Right atrium auricular region (tissue), 2 donors: ENCODE measurements at regions not wholly inside any gene's neighbourhood (a gene's known extent, or its start where the extent isn't known, plus 50 kb on each side); places are given as distances from the start of the nearest gene placed in this dataset.

ENCODE experiments used
- DNase-seq: peaks from one replicate; pipeline ENCODE4 v3.0.0-alpha.2; 2019; ENCODE audit warnings: low spot score
- H3K27ac ChIP-seq, 2 donors: fragments of 200-600 bp; sonication (generic); 1 replicate in 1 of 2; 2 replicates in 1 of 2; pipeline ENCODE4 v1.5.1; 2016 to 2019
- H3K27me3 ChIP-seq, 2 donors: fragments of 200-600 bp; sonication (generic); one replicate each; pipeline versions ENCODE4 v1.5.1 to v1.6.0; 2017 to 2019
- H3K36me3 ChIP-seq: fragments of 200-600 bp; sonication (generic); one replicate; pipeline ENCODE4 v1.5.1; 2016
- H3K4me1 ChIP-seq, 2 donors: fragments of 200-600 bp; sonication (generic); one replicate each; pipeline versions ENCODE4 v1.5.1 to v1.6.0; 2017 to 2019
- H3K4me3 ChIP-seq, 2 donors: fragments of 200-600 bp; sonication (generic); 1 replicate in 1 of 2; 2 replicates in 1 of 2; pipeline ENCODE4 v1.5.1; 2017 to 2019; ENCODE audit warnings: mild to moderate bottlenecking in 1 of 2, moderate library complexity in 1 of 2
- H3K9me3 ChIP-seq, 2 donors: fragments of 200-600 bp; sonication (generic); one replicate each; pipeline ENCODE4 v1.5.1; 2019
- TF ChIP-seq, protein P1 (sequence below), 2 donors: fragments of 200-600 bp; sonication (generic); IDR thresholded peaks; one replicate each; pipeline ENCODE4 v1.5.1; 2019; ENCODE audit warnings: antibody characterized with exemption in 2 of 2

DNA sequence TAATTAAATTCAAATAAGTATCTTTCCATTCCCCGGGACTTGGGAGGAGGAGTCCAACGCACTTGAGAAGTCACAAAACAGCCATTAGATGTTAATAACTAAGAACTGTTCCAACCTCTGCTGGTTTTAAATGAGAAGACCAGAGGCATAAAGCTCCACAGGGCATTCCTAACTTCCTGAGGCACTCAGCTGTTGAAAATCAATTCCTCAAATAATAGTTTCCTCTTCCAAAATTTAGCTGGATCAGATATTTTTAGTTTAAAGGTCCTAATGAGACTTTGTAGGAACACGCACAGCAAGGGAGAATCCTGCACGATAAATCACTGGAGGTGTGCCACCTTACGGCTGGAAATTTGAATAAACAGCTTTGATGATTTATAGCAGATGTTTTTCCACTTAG is 504.3 kb upstream of the ZFP42 start:
- Histone ChIP-seq H3K36me3 (no peaks in the 10 kb centered on the region), H3K27ac (no peak overlapping the region), H3K4me1 (no peaks in the 10 kb centered on the region), H3K9me3 (no peaks in the 10 kb centered on the region), H3K27me3 (no peaks in the 10 kb centered on the region), H3K4me3 (no peak overlapping the region)
- DNase-seq: no peak
- TF ChIP-seq, protein P1, sequence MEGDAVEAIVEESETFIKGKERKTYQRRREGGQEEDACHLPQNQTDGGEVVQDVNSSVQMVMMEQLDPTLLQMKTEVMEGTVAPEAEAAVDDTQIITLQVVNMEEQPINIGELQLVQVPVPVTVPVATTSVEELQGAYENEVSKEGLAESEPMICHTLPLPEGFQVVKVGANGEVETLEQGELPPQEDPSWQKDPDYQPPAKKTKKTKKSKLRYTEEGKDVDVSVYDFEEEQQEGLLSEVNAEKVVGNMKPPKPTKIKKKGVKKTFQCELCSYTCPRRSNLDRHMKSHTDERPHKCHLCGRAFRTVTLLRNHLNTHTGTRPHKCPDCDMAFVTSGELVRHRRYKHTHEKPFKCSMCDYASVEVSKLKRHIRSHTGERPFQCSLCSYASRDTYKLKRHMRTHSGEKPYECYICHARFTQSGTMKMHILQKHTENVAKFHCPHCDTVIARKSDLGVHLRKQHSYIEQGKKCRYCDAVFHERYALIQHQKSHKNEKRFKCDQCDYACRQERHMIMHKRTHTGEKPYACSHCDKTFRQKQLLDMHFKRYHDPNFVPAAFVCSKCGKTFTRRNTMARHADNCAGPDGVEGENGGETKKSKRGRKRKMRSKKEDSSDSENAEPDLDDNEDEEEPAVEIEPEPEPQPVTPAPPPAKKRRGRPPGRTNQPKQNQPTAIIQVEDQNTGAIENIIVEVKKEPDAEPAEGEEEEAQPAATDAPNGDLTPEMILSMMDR (IDR thresholded peaks at IDR 0.05): no peak

DNA sequence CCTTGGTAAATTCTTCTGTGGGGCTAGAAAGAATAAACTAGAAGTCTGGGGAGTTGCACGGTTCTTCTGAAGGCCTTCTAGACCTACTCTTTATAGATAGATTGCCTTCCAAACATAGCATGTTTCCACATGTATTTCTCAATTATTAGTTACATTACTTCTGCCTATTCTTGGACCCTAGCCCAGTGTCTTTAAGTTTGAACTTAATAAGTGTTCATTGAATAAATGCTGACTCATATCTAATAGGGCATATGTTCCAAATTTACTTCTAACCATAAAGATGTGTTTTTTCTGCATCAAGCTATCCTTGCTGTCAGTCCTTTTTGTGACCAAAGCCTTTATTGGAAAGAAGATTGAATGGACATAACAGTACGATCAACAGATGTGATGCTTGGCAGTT is 503.6 kb upstream of the ZFP42 start:
- H3K9me3 ChIP-seq: no peaks in the 10 kb centered on the region
- no peak overlapping the region for H3K27ac ChIP-seq
- no peaks in the 10 kb centered on the region for H3K36me3 ChIP-seq
- TF ChIP-seq, protein P1 (IDR thresholded peaks at IDR 0.05): no peak
- no peak overlapping the region for H3K4me3 ChIP-seq
- H3K27me3 ChIP-seq: no peaks in the 10 kb centered on the region
- no peaks in the 10 kb centered on the region for H3K4me1 ChIP-seq
- no peak for DNase-seq

DNA sequence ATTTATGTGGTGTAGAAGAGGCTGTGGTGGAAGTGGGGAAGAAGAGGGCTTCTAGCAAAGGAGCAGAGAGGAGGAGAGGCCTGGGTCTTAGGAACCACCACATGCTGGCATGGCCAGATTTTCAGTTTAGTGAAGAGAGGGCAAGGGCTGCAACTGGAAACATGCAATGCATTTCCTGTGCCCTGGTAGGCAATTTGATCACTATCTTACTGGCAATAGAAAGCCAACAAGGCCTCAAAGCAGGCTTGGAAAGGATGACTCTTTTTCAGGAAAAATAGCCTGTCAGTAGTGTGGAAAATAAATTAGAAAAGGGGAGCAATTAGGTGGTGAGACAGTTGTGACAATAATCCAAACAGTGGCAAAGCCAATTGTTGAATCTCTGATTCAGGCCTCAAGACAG is 501.9 kb upstream of the ZFP42 start:
- Histone ChIP-seq H3K4me1 (no peaks in the 10 kb centered on the region), H3K27ac (no peak overlapping the region), H3K9me3 (no peaks in the 10 kb centered on the region), H3K27me3 (no peaks in the 10 kb centered on the region), H3K36me3 (no peaks in the 10 kb centered on the region), H3K4me3 (no peak overlapping the region)
- TF ChIP-seq, protein P1 (IDR thresholded peaks at IDR 0.05): no peak
- DNase-seq: no peak

DNA sequence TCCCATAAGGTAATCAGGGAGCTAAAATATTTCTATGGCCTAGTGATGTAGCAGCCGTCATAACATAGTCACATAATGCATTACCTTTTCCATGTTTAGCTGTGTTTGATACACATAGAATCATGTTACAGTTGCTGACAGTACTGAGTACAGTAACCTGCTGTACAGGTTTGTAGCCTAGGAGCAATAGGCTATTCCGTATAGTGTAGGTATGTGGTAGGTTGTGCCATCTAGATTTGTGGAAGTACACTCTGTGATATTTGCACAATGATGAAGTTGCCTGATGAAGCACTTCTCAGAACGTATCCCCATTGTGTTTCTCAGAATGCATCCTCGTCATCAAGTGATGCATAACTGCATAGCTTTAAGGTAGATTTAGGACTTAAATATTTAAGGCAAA is 495.6 kb upstream of the ZFP42 start:
- TF ChIP-seq, protein P1 (IDR thresholded peaks at IDR 0.05): no peak
- no peaks in the 10 kb centered on the region for H3K36me3 ChIP-seq
- no peak overlapping the region for H3K4me3 ChIP-seq
- no peaks in the 10 kb centered on the region for H3K27me3 ChIP-seq
- DNase-seq: no peak
- no peaks in the 10 kb centered on the region for H3K4me1 ChIP-seq
- H3K27ac ChIP-seq: no peak overlapping the region
- H3K9me3 ChIP-seq: no peaks in the 10 kb centered on the region

DNA sequence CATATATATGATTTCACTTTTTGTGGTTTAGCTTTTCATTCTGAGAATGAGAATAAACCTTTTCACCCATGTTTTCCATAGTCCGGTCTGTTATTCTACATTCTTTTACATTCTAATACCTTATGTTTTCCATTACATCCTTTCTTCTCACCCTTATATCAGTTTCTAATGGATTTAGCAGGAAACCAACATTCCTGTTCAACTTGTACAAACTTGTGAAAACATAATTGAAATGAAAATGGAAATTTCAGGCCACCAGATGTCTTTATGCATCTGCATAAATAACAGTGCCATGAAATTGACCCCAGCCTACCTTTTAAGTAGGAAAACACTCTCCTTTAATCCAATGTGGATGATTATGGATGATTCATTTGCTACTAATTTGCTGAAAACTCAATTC is 494.8 kb upstream of the ZFP42 start:
- TF ChIP-seq, protein P1 (IDR thresholded peaks at IDR 0.05): no peak
- Histone ChIP-seq H3K27ac (no peak overlapping the region), H3K27me3 (no peaks in the 10 kb centered on the region), H3K36me3 (no peaks in the 10 kb centered on the region), H3K4me3 (no peak overlapping the region), H3K9me3 (no peaks in the 10 kb centered on the region), H3K4me1 (no peaks in the 10 kb centered on the region)
- no peak for DNase-seq

DNA sequence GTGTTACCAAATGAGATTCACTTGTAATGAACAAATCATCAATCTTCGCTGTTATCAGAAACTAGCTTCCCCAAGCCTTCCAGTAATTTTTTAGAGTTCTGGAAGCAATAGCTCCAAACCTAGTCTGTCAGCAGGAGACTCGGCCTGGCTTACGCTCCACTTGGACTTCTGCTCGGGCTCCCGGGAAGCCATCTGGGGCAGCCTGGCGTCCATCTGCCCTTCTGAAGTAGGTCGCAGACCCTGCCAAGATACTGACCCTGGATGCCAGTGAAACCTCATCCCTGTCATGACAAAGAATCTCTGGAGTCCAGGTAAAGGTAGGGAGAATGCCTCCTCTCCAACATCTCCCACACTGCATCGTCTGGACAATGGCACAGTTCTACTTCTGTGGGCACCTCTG is 493.8 kb upstream of the ZFP42 start:
- Histone ChIP-seq H3K27me3 (no peaks in the 10 kb centered on the region), H3K4me1 (no peaks in the 10 kb centered on the region), H3K36me3 (no peaks in the 10 kb centered on the region), H3K4me3 (no peak overlapping the region), H3K9me3 (no peaks in the 10 kb centered on the region), H3K27ac (no peak overlapping the region)
- TF ChIP-seq, protein P1 (IDR thresholded peaks at IDR 0.05): no peak
- DNase-seq: no peak
